ENCODE measurements at regions not wholly inside any gene's neighbourhood (a gene's known extent, or its start where the extent isn't known, plus 50 kb on each side); places are given as distances from the start of the nearest gene placed in this dataset.

DNA sequence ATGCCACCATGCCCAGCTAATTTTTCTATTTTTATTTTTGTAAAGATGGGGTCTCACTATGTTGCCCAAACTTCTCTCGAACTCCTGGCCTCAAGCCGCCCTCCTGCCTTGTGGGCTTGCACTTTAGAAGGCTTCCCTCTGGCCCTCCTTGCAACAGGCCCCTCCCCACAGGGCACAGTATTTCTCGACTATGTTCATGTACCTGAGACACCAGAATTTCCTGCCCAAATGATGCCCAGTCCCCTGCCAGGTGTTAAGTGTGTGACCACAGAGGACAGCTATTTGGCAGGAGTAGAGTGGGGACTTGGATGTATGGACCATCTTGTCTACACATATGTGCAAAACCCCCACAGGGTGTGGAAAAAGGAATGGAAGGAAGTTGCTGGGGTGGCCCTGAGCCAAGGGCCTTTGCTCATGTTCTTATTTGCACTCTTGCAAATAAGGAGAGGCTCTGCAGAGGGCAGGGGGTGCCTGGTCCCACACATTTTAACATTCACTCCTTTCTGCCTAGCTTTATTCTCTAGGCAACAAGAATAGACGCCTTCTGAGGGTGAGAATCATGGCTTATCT is 168.4 kb upstream of the PODXL start:
- Histone ChIP-seq H3K27ac (ENCODE audit: low read depth, low read length, poor library complexity, severe bottlenecking) (no peak overlapping the region), H3K4me1 (ENCODE audit: insufficient read depth, low read length, poor library complexity, severe bottlenecking) (peaks cover 18% of the 10 kb centered on the region), H3K27me3 (replicated peaks; ENCODE audit: insufficient read depth, low read depth, low read length, poor library complexity) (no peaks in the 10 kb centered on the region), H3K36me3 (ENCODE audit: insufficient read depth, low read length, poor library complexity, severe bottlenecking) (no peaks in the 10 kb centered on the region), H3K4me3 (ENCODE audit: low read depth, low read length, poor library complexity, severe bottlenecking) (no peak overlapping the region), H3K9me3 (ENCODE audit: low read depth, low read length, poor library complexity, severe bottlenecking) (no peaks in the 10 kb centered on the region)
- DNase-seq (ENCODE audit: low spot score) = no peak
- POLR2A ChIA-PET (ENCODE audit: low non-redundant PET) = no interaction called here
- CTCF ChIA-PET = no interaction called here
- BruUV-seq (replicated peaks) = no TSS peak
- intact Hi-C loops (cut with micrococcal nuclease; ENCODE audit: unreplicated experiment) = no loop called here
- TF ChIP-seq CTCF (conservative IDR thresholded peaks at IDR 0.05; ENCODE audit: low read depth, low read length) (no peak), EZH2 (IDR thresholded peaks at IDR 0.05; ENCODE audit: borderline replicate concordance, low read depth, low read length, poor library complexity, severe bottlenecking) (no peak)

DNA sequence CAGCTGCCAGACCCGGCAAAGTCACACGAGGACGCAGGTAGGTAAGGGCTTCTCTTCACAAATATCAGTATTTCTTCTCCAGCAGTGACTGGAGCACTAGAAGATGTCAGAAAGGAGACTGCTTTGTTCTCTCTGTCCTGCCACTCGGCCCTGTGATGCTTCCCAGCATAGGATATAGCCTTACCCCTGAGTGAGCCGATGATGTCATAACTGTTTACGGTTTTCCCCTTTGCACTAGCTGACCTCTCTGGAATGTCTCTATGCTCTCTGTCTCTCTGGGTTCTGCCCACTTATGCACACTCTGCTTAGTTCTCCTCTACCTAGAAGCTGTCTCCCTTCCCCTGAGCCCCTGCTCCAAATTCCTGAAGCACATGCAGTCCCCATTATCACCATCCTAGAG is 167.5 kb upstream of the PODXL start:
- BruUV-seq (replicated peaks) = no TSS peak
- no peak overlapping the region for H3K4me3 ChIP-seq (ENCODE audit: low read depth, low read length, poor library complexity, severe bottlenecking)
- H3K9me3 ChIP-seq (ENCODE audit: low read depth, low read length, poor library complexity, severe bottlenecking) = no peaks in the 10 kb centered on the region
- no peak for TF ChIP-seq EZH2 (IDR thresholded peaks at IDR 0.05; ENCODE audit: borderline replicate concordance, low read depth, low read length, poor library complexity, severe bottlenecking)
- intact Hi-C loops (cut with micrococcal nuclease; ENCODE audit: unreplicated experiment) = no loop called here
- H3K4me1 ChIP-seq (ENCODE audit: insufficient read depth, low read length, poor library complexity, severe bottlenecking) = peaks cover 18% of the 10 kb centered on the region
- POLR2A ChIA-PET (ENCODE audit: low non-redundant PET) = no interaction called here
- CTCF ChIA-PET = no interaction called here
- H3K36me3 ChIP-seq (ENCODE audit: insufficient read depth, low read length, poor library complexity, severe bottlenecking) = no peaks in the 10 kb centered on the region
- H3K27me3 ChIP-seq (replicated peaks; ENCODE audit: insufficient read depth, low read depth, low read length, poor library complexity) = no peaks in the 10 kb centered on the region
- no peak overlapping the region for H3K27ac ChIP-seq (ENCODE audit: low read depth, low read length, poor library complexity, severe bottlenecking)
- no peak for DNase-seq (ENCODE audit: low spot score)

GRCh38 chr7:131722371-131722770 is 165.9 kb upstream of the PODXL start:
- POLR2A ChIA-PET (ENCODE audit: low non-redundant PET) = no interaction called here
- no peaks in the 10 kb centered on the region for H3K27me3 ChIP-seq (replicated peaks; ENCODE audit: insufficient read depth, low read depth, low read length, poor library complexity)
- no peak overlapping the region for H3K4me3 ChIP-seq (ENCODE audit: low read depth, low read length, poor library complexity, severe bottlenecking)
- H3K4me1 ChIP-seq (ENCODE audit: insufficient read depth, low read length, poor library complexity, severe bottlenecking) = peaks cover 18% of the 10 kb centered on the region
- H3K27ac ChIP-seq (ENCODE audit: low read depth, low read length, poor library complexity, severe bottlenecking) = peak overlapping the region; percentile 81
- no peaks in the 10 kb centered on the region for H3K9me3 ChIP-seq (ENCODE audit: low read depth, low read length, poor library complexity, severe bottlenecking)
- TF ChIP-seq CTCF (conservative IDR thresholded peaks at IDR 0.05; ENCODE audit: low read depth, low read length) (no peak), EZH2 (IDR thresholded peaks at IDR 0.05; ENCODE audit: borderline replicate concordance, low read depth, low read length, poor library complexity, severe bottlenecking) (no peak)
- CTCF ChIA-PET = interaction anchor here (0.5 to 1.4 kb wide), 2 partner anchors 31 to 223 kb away, joined by 3 read pairs; no protein-coding TSS in a partner anchor
- BruUV-seq (replicated peaks) = no TSS peak
- DNase-seq (ENCODE audit: low spot score) = peak; percentile 94
- no peaks in the 10 kb centered on the region for H3K36me3 ChIP-seq (ENCODE audit: insufficient read depth, low read length, poor library complexity, severe bottlenecking)
- intact Hi-C loops (cut with micrococcal nuclease; ENCODE audit: unreplicated experiment) = no loop called here

- TF ChIP-seq EZH2 (IDR thresholded peaks at IDR 0.05; ENCODE audit: borderline replicate concordance, low read depth, low read length, poor library complexity, severe bottlenecking) (no peak), CTCF (conservative IDR thresholded peaks at IDR 0.05; ENCODE audit: low read depth, low read length) (no peak)
- Histone ChIP-seq H3K4me3 (ENCODE audit: low read depth, low read length, poor library complexity, severe bottlenecking) (no peak overlapping the region), H3K9me3 (ENCODE audit: low read depth, low read length, poor library complexity, severe bottlenecking) (no peaks in the 10 kb centered on the region), H3K4me1 (ENCODE audit: insufficient read depth, low read length, poor library complexity, severe bottlenecking) (peaks cover 18% of the 10 kb centered on the region), H3K36me3 (ENCODE audit: insufficient read depth, low read length, poor library complexity, severe bottlenecking) (no peaks in the 10 kb centered on the region), H3K27ac (ENCODE audit: low read depth, low read length, poor library complexity, severe bottlenecking) (peak overlapping the region; percentile 58), H3K27me3 (replicated peaks; ENCODE audit: insufficient read depth, low read depth, low read length, poor library complexity) (no peaks in the 10 kb centered on the region)
- intact Hi-C loops (cut with micrococcal nuclease; ENCODE audit: unreplicated experiment) = no loop called here
- no TSS peak for BruUV-seq (replicated peaks)
- POLR2A ChIA-PET (ENCODE audit: low non-redundant PET) = no interaction called here
- DNase-seq (ENCODE audit: low spot score) = peak; percentile 17
- CTCF ChIA-PET = interaction anchor here (1.4 kb wide), 1 partner anchor 224 kb away, joined by 3 read pairs; no protein-coding TSS in a partner anchor
Observed at GRCh38 chr7:131721660-131722059, 165.2 kb upstream of the PODXL start.

Data from A673 (cell line).